Keratinocyte (primary cell): ENCODE measurements at regions not wholly inside any gene's neighbourhood (a gene's known extent, or its start where the extent isn't known, plus 50 kb on each side); places are given as distances from the start of the nearest gene placed in this dataset.
A peak's percentile ranks its signal among the peaks of the same experiment; 100 is the strongest.

Experiments
- DNase-seq: peaks from one replicate; pipeline ENCODE4 v3.0.0-alpha.2; 2011; ENCODE audit warnings: low read depth, missing footprints, low spot score
- FAIRE-seq: peaks from 2 replicates; lab custom pipeline; 2011; peaks lifted over from hg19 to GRCh38; lab: Jason Lieb, UNC
- H2AFZ ChIP-seq: 2 replicates; pipeline ENCODE4 v1.6.0; 2012; ENCODE audit warnings: low read length, control low read depth, inconsistent platforms; ENCODE audit not compliant: control insufficient read depth
- H3K27ac ChIP-seq: 2 replicates; pipeline ENCODE4 v1.5.1; 2011; ENCODE audit warnings: low read length; ENCODE audit not compliant: control insufficient read depth, insufficient read depth
- H3K27me3 ChIP-seq: 3 replicates; pipeline ENCODE4 v1.6.0; 2011; ENCODE audit warnings: low read length; ENCODE audit not compliant: control insufficient read depth, insufficient read depth; ENCODE audit errors: extremely low read depth
- H3K36me3 ChIP-seq, 2 experiments: 2 replicates in 1 of 2; 3 replicates in 1 of 2; pipeline ENCODE4 v1.5.1; 2011; ENCODE audit warnings: low read length in 2 of 2, mild to moderate bottlenecking in 1 of 2; ENCODE audit not compliant: control insufficient read depth in 2 of 2, insufficient read depth in 2 of 2; ENCODE audit errors: extremely low read depth in 1 of 2
- H3K4me1 ChIP-seq: 3 replicates; pipeline ENCODE4 v1.5.1; 2011; ENCODE audit warnings: low read length; ENCODE audit not compliant: control insufficient read depth, insufficient read depth; ENCODE audit errors: extremely low read depth
- H3K4me2 ChIP-seq: 3 replicates; pipeline ENCODE4 v1.6.0; 2011; ENCODE audit warnings: low read depth, low read length; ENCODE audit not compliant: control insufficient read depth, insufficient read depth; ENCODE audit errors: extremely low read depth
- H3K4me3 ChIP-seq, 3 experiments: fragments of 200-600 bp in 1 of 3; sonication (generic) in 1 of 3; 2 replicates in 2 of 3; 3 replicates in 1 of 3; pipeline ENCODE4 v1.5.1; 2011 to 2016; ENCODE audit warnings: low read length in 3 of 3, mild to moderate bottlenecking in 3 of 3, control low read depth in 2 of 3, inconsistent platforms in 1 of 3, low read depth in 1 of 3, mixed read lengths in 1 of 3, mixed run types in 1 of 3, moderate library complexity in 1 of 3; ENCODE audit not compliant: control insufficient read depth in 2 of 3, insufficient read depth in 2 of 3; ENCODE audit errors: extremely low read depth in 1 of 3
- H3K79me2 ChIP-seq: 2 replicates; pipeline ENCODE4 v1.6.0; 2012; ENCODE audit warnings: low read length; ENCODE audit not compliant: control insufficient read depth, insufficient read depth
- H3K9ac ChIP-seq: 3 replicates; pipeline ENCODE4 v1.6.0; 2011; ENCODE audit warnings: low read length; ENCODE audit not compliant: control insufficient read depth, insufficient read depth; ENCODE audit errors: extremely low read depth
- H3K9me1 ChIP-seq: 3 replicates; pipeline ENCODE4 v1.6.0; 2011; ENCODE audit warnings: low read length; ENCODE audit not compliant: control insufficient read depth, insufficient read depth; ENCODE audit errors: extremely low read depth
- H3K9me3 ChIP-seq: 2 replicates; pipeline ENCODE4 v1.5.1; 2012; ENCODE audit warnings: low read depth, low read length; ENCODE audit not compliant: control insufficient read depth
- H4K20me1 ChIP-seq: 3 replicates; pipeline ENCODE4 v1.6.0; 2011; ENCODE audit warnings: low read length; ENCODE audit not compliant: control insufficient read depth, insufficient read depth; ENCODE audit errors: extremely low read depth
- CTCF ChIP-seq, 3 experiments: IDR thresholded peaks in 1 of 3; conservative IDR thresholded peaks in 1 of 3; optimal IDR thresholded peaks in 1 of 3; 2 replicates in 2 of 3; 3 replicates in 1 of 3; pipeline versions ENCODE3 to v1.5.1; 2011; ENCODE audit warnings: low read length in 3 of 3, mild to moderate bottlenecking in 3 of 3, moderate library complexity in 2 of 3, control low read depth in 1 of 3, inconsistent platforms in 1 of 3; ENCODE audit not compliant: insufficient read depth in 2 of 3; ENCODE audit errors: extremely low read depth in 1 of 3
- EZH2 ChIP-seq: IDR thresholded peaks from one replicate; pipeline ENCODE4 v1.6.1; 2012; ENCODE audit warnings: inconsistent platforms, mild to moderate bottlenecking, low read length, moderate library complexity
- dilution Hi-C: fragments of 300-500 bp; cut with MboI; formaldehyde crosslinking; loops from one replicate; pipeline ENCODE4 v1.7.0; 2020; ENCODE audit warnings: low sequenced_read_pairs; ENCODE audit not compliant: extremely low pct_ligation_motif_present

GRCh38 chr1:200351826-200352549 lies 57.8 kb downstream of the ZNF281 start:
- Histone ChIP-seq H3K4me3 (no peak overlapping the region), H3K27me3 (no peaks in the 10 kb centered on the region), H2AFZ (peak overlapping the region; percentile 31), H3K36me3 (no peaks in the 10 kb centered on the region), H3K9me1 (no peaks in the 10 kb centered on the region), H3K9me3 (no peaks in the 10 kb centered on the region), H3K27ac (no peak overlapping the region), H3K9ac (no peak overlapping the region), H3K4me1 (peaks cover 4% of the 10 kb centered on the region), H3K4me2 (peak overlapping the region; percentile 22), H4K20me1 (no peaks in the 10 kb centered on the region), H3K79me2 (no peaks in the 10 kb centered on the region)
- dilution Hi-C loops: no loop called here
- no peak for FAIRE-seq
- no peak for TF ChIP-seq EZH2
- TF ChIP-seq CTCF (optimal IDR thresholded peaks at IDR 0.05 in 1 of 3, IDR thresholded peaks at IDR 0.05 in 1 of 3, conservative IDR thresholded peaks at IDR 0.05 in 1 of 3; ENCODE audit: extremely low read depth in 1 of 3, insufficient read depth in 2 of 3, low read length in 3 of 3): no peak
- DNase-seq: no peak

- no peak overlapping the region for H3K4me3 ChIP-seq
- dilution Hi-C loops: no loop called here
- no peak for DNase-seq
- H3K9ac ChIP-seq: no peak overlapping the region
- no peak for TF ChIP-seq CTCF (optimal IDR thresholded peaks at IDR 0.05 in 1 of 3, IDR thresholded peaks at IDR 0.05 in 1 of 3, conservative IDR thresholded peaks at IDR 0.05 in 1 of 3; ENCODE audit: extremely low read depth in 1 of 3, insufficient read depth in 2 of 3, low read length in 3 of 3)
- TF ChIP-seq EZH2: no peak
- FAIRE-seq: no peak
- no peaks in the 10 kb centered on the region for H4K20me1 ChIP-seq
- peak overlapping the region; percentile 22 for H3K4me2 ChIP-seq
- H3K9me3 ChIP-seq: no peaks in the 10 kb centered on the region
- H3K36me3 ChIP-seq: no peaks in the 10 kb centered on the region
- no peak overlapping the region for H3K27ac ChIP-seq
- H2AFZ ChIP-seq: no peak overlapping the region
- H3K79me2 ChIP-seq: no peaks in the 10 kb centered on the region
- H3K4me1 ChIP-seq: peaks cover 4% of the 10 kb centered on the region
- H3K27me3 ChIP-seq: no peaks in the 10 kb centered on the region
- H3K9me1 ChIP-seq: no peaks in the 10 kb centered on the region
Measured at GRCh38 chr1:200351425-200351824, 58.4 kb downstream of the ZNF281 start.
